ENCODE measurements at regions not wholly inside any gene's neighbourhood (a gene's known extent, or its start where the extent isn't known, plus 50 kb on each side); places are given as distances from the start of the nearest gene placed in this dataset.

GRCh38 chr10:114881417-114881816 lies 56.6 kb upstream of the TRUB1 start:
- Histone ChIP-seq H3K4me1 (ENCODE audit: control insufficient read depth in 4 of 4, insufficient read depth in 4 of 4, low read length in 3 of 4) (peaks cover 0 to 13% (median 3%) of the 10 kb centered on the region in 4 donors), H3K36me3 (ENCODE audit: control insufficient read depth in 4 of 4, insufficient read depth in 3 of 4, low read depth in 1 of 4, low read length in 3 of 4) (no peaks in the 10 kb centered on the region), H3K9ac (ENCODE audit: low read depth in 1 of 2, low read length in 2 of 2) (no peak overlapping the region), H3K27me3 (ENCODE audit: control insufficient read depth in 4 of 4, insufficient read depth in 4 of 4, low read length in 3 of 4) (no peaks in the 10 kb centered on the region), H3K4me3 (ENCODE audit: low read depth in 1 of 3, low read length in 3 of 3) (no peak overlapping the region), H3K9me3 (ENCODE audit: control insufficient read depth in 4 of 4, low read length in 3 of 4) (no peaks in the 10 kb centered on the region), H3K27ac (ENCODE audit: low read depth in 1 of 2, low read length in 2 of 2) (no peak overlapping the region)
- no peak for DNase-seq (ENCODE audit: low spot score)
- no peak for TF ChIP-seq EGR1 (IDR thresholded peaks at IDR 0.05; ENCODE audit: low read depth in 2 of 2)
- no peak for TF ChIP-seq FOXA1 (IDR thresholded peaks at IDR 0.05)
- no peak for TF ChIP-seq ATF3 (IDR thresholded peaks at IDR 0.05)
- TF ChIP-seq, protein P1, sequence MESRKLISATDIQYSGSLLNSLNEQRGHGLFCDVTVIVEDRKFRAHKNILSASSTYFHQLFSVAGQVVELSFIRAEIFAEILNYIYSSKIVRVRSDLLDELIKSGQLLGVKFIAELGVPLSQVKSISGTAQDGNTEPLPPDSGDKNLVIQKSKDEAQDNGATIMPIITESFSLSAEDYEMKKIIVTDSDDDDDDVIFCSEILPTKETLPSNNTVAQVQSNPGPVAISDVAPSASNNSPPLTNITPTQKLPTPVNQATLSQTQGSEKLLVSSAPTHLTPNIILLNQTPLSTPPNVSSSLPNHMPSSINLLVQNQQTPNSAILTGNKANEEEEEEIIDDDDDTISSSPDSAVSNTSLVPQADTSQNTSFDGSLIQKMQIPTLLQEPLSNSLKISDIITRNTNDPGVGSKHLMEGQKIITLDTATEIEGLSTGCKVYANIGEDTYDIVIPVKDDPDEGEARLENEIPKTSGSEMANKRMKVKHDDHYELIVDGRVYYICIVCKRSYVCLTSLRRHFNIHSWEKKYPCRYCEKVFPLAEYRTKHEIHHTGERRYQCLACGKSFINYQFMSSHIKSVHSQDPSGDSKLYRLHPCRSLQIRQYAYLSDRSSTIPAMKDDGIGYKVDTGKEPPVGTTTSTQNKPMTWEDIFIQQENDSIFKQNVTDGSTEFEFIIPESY (IDR thresholded peaks at IDR 0.05): no peak
- no peak for TF ChIP-seq FOXA2 (IDR thresholded peaks at IDR 0.05)
- TF ChIP-seq, protein P2, sequence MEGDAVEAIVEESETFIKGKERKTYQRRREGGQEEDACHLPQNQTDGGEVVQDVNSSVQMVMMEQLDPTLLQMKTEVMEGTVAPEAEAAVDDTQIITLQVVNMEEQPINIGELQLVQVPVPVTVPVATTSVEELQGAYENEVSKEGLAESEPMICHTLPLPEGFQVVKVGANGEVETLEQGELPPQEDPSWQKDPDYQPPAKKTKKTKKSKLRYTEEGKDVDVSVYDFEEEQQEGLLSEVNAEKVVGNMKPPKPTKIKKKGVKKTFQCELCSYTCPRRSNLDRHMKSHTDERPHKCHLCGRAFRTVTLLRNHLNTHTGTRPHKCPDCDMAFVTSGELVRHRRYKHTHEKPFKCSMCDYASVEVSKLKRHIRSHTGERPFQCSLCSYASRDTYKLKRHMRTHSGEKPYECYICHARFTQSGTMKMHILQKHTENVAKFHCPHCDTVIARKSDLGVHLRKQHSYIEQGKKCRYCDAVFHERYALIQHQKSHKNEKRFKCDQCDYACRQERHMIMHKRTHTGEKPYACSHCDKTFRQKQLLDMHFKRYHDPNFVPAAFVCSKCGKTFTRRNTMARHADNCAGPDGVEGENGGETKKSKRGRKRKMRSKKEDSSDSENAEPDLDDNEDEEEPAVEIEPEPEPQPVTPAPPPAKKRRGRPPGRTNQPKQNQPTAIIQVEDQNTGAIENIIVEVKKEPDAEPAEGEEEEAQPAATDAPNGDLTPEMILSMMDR (IDR thresholded peaks at IDR 0.05; ENCODE audit: low read depth, low read length, missing input control): no peak
- no peak for TF ChIP-seq GABPA (IDR thresholded peaks at IDR 0.05 in 1 of 2, conservative IDR thresholded peaks at IDR 0.05 in 1 of 2)
- no peak for TF ChIP-seq NR2F2 (IDR thresholded peaks at IDR 0.05)
- no peak for TF ChIP-seq YY1 (IDR thresholded peaks at IDR 0.05)
- TF ChIP-seq RXRA (IDR thresholded peaks at IDR 0.05): no peak
- no peak for TF ChIP-seq RAD21 (IDR thresholded peaks at IDR 0.05)
- 92% methylated on average over 3 of the region's 3 CpGs for WGBS

GRCh38 chr10:114881901-114882300 lies 56.1 kb upstream of the TRUB1 start:
- TF ChIP-seq TAF1 (conservative IDR thresholded peaks at IDR 0.05) (no peak), NR2F2 (IDR thresholded peaks at IDR 0.05) (no peak), REST (IDR thresholded peaks at IDR 0.05) (no peak), ATF3 (IDR thresholded peaks at IDR 0.05) (no peak), EGR1 (IDR thresholded peaks at IDR 0.05; ENCODE audit: low read depth in 2 of 2) (no peak), GABPA (IDR thresholded peaks at IDR 0.05 in 1 of 2, conservative IDR thresholded peaks at IDR 0.05 in 1 of 2) (no peak), SP1 (IDR thresholded peaks at IDR 0.05) (no peak), JUND (IDR thresholded peaks at IDR 0.05) (no peak), RXRA (IDR thresholded peaks at IDR 0.05) (no peak), FOXA2 (IDR thresholded peaks at IDR 0.05) (no peak)
- TF ChIP-seq, protein P1 (IDR thresholded peaks at IDR 0.05): no peak
- peaks cover 0 to 11% (median 0%) of the 10 kb centered on the region in 4 donors for H3K4me1 ChIP-seq (ENCODE audit: control insufficient read depth in 4 of 4, insufficient read depth in 4 of 4, low read length in 3 of 4)
- H3K36me3 ChIP-seq (ENCODE audit: control insufficient read depth in 4 of 4, insufficient read depth in 3 of 4, low read depth in 1 of 4, low read length in 3 of 4): no peaks in the 10 kb centered on the region
- no peaks in the 10 kb centered on the region for H3K9me3 ChIP-seq (ENCODE audit: control insufficient read depth in 4 of 4, low read length in 3 of 4)
- DNase-seq (ENCODE audit: low spot score): no peak
- no peaks in the 10 kb centered on the region for H3K27me3 ChIP-seq (ENCODE audit: control insufficient read depth in 4 of 4, insufficient read depth in 4 of 4, low read length in 3 of 4)
- H3K27ac ChIP-seq (ENCODE audit: low read depth in 1 of 2, low read length in 2 of 2): no peak overlapping the region
- no peak overlapping the region for H3K9ac ChIP-seq (ENCODE audit: low read depth in 1 of 2, low read length in 2 of 2)
- H3K4me3 ChIP-seq (ENCODE audit: low read depth in 1 of 3, low read length in 3 of 3): no peak overlapping the region
- 71% methylated on average over 12 of the region's 12 CpGs for WGBS

Data from liver (tissue), 8 donors.